SK-N-MC (cell line): ENCODE measurements at regions not wholly inside any gene's neighbourhood (a gene's known extent, or its start where the extent isn't known, plus 50 kb on each side); places are given as distances from the start of the nearest gene placed in this dataset.

Experiments
- EZH2 ChIP-seq: fragments of 200-600 bp; sonication (generic); IDR thresholded peaks from one replicate; pipeline ENCODE4 v1.6.1; 2017; ENCODE audit warnings: antibody characterized with exemption
- FOXP2 ChIP-seq: optimal IDR thresholded peaks from 2 replicates; pipeline ENCODE3; 2011; ENCODE audit warnings: mild to moderate bottlenecking, moderate library complexity; ENCODE audit not compliant: insufficient read depth; ENCODE audit errors: extremely low read length, control extremely low read depth
- POLR2AphosphoS5 ChIP-seq: IDR thresholded peaks from 2 replicates; pipeline ENCODE4 v1.6.1; 2012; ENCODE audit warnings: mild to moderate bottlenecking, low read depth, low read length, borderline replicate concordance

DNA sequence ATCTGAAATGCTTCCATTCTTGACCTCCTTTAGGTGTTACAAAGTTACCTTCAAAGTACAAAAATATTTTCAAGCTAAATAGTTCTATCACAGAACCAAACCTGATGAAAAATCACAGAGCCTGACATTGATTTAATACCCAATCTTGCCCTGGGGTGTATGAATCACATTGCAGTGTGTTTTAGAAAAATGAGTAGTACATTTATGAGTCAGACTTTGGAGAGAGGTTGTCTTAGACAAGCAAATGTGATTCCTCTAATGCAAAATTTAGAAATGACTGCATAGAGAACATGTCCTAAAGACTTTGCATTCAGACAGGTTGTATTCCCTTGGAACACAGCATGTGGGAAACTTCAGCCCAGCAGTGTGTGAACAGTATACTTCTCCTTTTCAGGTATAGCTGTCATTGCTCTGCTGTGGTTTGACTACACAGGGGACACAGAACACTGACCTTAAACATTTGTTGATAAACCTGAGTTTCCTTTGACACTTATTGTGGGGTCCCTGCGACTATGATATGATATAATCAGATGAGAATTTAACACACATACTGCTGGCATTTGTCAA, 972.1 kb downstream of the JRKL start:
- no peak for TF ChIP-seq EZH2
- TF ChIP-seq POLR2AphosphoS5: no peak
- no peak for TF ChIP-seq FOXP2
